ENCODE measurements at regions not wholly inside any gene's neighbourhood (a gene's known extent, or its start where the extent isn't known, plus 50 kb on each side); places are given as distances from the start of the nearest gene placed in this dataset.
A peak's percentile ranks its signal among the peaks of the same experiment; 100 is the strongest.
"Not testable (repeated sequence)": the region's sequence is repeated elsewhere in the genome, so short reads cannot be mapped to it uniquely, and the experiment has no call there.

DNA sequence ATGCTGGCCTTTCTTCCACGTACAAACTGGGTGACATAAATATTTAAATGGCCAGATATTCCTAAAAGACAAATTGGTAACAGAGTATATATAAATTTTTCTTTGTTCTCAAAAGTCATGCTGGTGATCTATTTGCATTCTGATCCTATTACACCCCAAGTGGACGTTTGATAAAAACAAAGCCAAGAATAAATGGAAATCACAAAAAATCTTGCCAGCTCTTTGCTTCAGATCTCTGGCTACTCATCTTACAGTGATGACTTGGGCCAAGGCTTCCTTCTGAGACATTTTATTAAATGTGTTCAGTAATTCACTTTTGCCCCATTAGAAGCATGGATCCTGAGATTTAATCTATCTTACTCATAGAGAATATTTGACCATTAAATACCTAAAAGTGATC is 444.3 kb upstream of the PIK3R1 start:
- no peak for DNase-seq (ENCODE audit: low spot score)

DNA sequence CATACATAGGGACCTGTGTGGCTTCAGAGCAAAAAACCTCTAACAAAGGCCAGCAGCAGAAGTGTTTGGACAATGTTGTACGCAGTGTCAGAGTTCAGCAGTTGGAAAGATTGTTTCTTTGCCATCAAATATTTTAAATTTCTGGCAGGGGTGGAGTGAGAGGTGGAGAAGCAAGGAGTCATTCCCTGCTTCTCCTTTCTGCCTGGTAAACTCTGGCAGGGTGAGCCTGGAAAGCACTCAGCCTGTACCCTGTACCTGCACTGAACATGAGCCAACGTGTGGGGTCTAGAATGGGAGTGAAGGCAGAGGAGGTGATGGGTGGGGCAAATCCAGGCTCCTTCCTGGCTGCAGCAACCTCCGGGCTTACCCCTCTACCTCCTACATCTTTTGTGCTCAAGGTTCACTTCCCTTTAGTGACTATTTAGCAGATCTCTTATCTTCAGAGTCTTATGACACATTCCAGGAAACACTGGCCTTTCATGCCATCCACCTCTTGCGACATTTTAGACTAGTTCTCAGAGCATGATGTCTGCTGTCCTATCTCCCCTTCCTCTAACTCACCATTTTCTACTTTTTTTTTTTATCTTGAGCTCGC is 445.0 kb upstream of the PIK3R1 start:
- DNase-seq (ENCODE audit: low spot score) = peak; percentile 32

DNA sequence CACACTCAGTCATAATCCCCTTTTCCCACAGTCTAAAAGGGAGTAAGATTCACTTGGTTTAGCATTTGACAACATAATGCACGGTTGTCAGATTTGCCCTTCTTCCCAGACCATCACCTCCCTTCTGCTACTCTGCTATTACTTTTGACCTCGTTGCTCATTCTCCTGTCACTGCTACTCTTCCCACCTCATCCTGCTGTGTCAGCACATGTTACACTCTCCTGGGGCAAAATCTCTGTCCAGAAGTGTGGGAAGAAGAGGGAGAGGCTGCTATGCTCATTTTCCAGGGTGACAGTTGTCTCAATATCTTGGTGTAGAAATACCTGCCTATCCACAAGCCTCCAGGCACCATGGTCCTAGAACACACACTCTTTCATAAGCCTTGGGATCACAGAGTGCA is 449.9 kb upstream of the PIK3R1 start:
- no peak for DNase-seq (ENCODE audit: low spot score)

DNA sequence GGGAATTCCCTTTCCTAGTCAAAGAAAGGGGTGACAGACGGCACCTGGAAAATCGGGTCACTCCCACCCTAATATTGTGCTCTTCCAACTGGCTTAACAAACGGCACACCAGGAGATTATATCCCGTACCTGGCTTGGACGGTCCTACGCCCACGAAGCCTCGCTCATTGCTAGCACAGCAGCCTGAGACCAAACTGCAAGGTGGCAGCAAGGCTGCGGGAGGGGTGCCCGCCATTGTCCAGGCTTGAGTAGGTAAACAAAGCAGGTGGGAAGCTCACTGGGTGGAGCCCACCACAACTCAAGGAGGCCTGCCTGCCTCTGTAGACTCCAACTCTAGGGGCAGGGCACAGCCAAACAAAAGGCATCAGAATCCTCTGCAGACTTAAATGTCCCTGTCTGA is 457.8 kb upstream of the PIK3R1 start:
- not testable (repeated sequence) for DNase-seq (ENCODE audit: low spot score)

DNA sequence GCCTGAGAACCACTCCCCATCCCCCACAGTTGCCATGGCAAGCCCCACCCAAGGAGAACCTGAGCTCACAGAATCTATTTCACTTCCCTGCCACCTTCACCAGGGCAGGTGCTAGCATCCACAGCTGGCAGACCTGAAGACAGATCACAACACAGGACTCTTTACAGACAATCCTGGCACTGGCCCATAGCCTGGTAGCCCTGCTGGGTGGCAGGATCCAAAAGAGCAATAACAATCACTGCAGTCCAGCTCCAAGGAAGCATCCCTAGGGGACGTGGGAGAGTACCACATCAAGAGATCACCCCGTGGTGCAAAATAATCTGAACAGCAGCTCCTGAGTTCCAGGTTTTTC is 463.2 kb upstream of the PIK3R1 start:
- DNase-seq (ENCODE audit: low spot score) = no peak

DNA sequence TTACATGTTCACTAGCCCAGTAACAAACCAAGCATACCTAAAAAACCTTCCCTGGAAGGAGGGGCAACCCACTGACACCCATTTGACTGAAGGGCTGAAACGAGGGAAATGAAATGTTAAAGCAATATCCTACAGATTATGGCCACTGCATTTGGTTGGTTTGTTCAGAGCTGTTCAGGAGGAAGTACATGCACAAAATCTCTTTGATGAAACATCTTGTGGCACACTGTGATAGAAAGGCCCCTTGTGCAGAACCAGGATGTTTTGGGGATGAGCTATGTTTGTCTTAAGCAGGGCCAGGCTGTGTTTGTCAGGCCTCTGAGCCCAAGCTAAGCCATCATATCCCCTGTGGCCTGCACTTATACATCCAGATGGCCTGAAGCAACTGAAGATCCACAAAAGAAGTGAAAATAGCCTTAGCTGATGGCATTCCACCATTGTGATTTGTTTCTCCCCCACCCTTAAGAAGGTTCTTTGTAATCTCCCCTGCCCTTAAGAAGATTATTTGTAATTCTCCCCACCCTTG is 467.3 kb upstream of the PIK3R1 start:
- no peak for DNase-seq (ENCODE audit: low spot score)

DNA sequence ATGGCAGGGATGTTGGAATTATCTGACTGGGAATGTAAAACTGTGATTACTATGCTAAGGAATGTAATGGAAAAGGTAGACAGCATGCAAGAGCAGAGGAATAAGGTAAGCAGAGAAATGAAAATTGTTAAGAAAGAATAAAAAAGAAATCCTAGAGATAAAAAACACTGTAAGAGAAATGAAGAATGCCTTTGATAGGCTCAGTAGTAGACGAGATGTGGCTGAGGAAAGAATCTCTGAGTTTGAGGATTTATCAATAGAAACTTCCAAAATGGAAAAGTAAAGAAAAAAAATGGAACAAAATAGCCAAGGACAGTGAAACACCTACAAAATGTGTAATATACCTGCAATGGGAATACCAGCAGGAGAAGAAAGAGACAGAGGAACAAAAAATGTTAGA is 468.5 kb upstream of the PIK3R1 start:
- DNase-seq (ENCODE audit: low spot score) = no peak

DNA sequence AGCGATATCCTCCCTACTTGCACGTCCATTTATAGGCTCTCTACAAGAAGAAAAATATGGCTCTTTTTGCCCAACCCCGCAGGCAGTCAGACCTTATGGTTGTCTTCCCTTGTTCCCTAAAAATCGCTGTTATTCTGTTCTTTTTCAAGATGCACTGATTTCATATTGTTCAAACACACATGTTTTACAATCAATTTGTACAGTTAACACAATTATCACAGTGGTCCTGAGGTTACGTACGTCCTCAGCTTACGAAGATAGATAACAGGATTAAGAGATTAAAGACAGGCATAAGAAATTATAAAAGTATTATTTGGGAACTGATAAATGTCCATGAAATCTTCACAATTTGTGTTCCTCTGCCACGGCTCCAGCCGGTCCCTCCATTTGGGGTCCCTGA is 468.9 kb upstream of the PIK3R1 start:
- not testable (repeated sequence) for DNase-seq (ENCODE audit: low spot score)

DNA sequence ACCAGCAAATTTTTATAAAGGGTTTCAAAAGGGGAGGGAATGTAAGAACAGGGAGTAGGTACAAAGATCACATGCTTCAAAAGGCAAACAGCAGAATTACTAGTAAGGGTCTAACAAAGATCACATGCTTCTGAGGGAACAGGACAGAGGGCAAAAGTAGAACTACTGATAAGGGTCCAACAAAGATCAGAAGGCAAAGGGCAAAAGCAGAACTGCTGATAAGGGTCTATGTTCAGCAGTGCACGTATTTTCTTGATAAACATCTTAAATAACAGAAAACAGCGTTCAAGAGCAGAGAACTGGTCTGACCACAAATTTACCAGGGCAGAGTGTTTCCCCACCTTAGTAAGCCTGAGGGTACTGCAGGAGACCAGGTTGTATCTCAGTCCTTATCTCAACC is 469.5 kb upstream of the PIK3R1 start:
- DNase-seq (ENCODE audit: low spot score) = no peak

DNA sequence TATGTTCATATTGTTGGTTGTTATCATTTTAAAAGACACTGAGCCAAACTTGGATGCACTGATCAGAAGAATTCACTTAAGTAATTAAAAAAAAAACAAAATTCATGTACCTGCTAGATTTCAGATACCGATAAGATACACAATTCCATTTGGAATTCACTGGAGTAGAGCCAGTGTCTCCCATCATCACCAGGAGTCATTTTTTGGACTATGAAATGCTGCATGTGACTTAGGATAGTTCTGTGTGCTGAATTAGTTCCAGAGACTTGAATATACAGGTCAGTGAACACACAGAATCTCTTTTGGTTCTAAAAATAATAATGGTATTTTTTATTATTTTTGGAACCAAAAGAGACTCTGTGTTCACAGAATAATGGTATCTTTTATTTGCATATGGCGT is 482.6 kb upstream of the PIK3R1 start:
- no peak for DNase-seq (ENCODE audit: low spot score)

DNA sequence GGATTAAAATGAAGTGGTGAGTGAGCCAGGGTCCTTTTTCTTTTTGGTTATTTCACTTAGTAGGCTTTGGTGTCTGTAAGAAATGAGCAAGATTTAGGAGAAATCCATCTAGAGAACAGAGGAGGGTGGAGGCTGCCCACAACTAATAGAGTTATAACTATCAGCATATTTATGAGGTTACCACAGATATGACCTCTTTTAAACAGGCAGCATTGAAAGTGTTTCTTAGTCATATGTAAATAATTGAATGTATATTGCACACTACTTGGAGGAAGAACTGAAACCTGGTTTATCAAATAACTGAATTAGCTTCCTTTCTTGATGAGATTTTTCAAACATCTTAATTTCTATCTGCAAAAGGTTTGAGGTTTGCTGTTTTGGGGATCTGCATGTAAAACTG is 483.1 kb upstream of the PIK3R1 start:
- no peak for DNase-seq (ENCODE audit: low spot score)

DNA sequence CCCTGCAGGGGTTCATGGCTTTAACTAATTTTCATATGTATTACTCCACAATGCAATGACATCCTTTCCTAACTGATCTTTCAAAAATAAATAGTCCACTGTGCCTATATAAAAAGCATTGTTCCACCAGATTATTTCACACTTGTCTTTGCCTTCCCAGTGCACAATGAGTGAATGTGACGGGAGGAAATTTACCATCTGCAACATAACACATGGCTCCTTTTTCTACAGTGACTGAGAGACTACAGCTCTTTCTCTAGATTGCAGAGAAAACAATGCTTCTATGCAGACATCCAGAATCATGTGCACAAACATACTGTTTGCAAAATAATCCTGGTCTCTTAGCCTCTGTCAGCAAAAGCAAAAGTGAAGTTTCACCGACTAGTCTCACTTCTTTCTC is 483.7 kb upstream of the PIK3R1 start:
- DNase-seq (ENCODE audit: low spot score) = no peak

DNA sequence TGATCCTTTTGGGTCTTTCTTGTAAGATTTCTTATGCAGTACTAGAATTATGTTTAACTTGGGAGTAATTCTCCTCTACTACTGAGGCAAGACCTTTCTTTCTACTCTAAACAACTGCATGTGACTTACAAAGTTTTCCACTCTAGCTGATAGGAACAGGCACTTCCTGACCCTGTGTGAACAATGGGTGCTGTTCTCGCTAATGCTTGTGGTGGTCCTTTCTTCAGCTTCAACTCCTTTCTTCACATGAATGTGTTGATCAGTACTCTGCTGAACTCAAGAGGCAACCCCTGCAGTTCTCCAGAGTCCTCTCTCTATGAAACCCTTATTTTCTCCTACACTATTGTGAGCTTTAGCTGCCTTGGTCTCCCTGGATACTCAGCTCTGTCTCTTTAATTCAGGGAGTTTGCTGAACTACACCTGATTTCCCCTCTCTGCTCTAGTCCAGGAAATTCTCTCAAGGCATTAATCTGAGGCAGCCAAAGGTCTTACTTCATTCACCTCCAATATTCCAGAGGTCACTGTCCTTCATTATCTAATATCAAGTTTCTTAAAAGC is 484.6 kb upstream of the PIK3R1 start:
- no peak for DNase-seq (ENCODE audit: low spot score)

DNA sequence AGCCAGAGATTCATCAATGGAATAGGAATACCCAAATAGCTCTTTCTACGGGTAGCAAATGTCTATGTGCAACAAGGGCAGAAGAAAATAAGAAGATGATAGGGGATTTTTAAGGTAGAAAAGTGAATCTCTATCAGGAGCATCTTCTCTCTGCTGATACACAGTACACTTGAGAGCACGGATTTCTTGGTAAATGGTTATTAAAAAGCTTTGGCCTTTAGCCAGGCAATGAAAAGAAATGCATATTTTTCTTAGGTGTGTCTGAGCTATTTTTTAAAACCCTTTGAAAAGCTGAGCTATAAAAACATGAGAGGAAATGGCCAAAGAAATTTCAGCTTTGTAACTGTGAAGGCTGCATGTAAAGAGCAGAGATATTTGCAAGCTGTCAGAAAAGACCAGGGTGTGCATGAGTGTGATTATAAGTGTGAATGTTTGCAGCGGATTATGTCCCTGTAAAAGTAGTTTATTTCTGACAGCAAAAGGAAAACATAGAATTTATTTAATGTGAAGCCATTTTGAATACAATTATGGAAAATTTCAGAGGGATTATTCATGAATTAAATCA is 487.1 kb upstream of the PIK3R1 start:
- no peak for DNase-seq (ENCODE audit: low spot score)

DNA sequence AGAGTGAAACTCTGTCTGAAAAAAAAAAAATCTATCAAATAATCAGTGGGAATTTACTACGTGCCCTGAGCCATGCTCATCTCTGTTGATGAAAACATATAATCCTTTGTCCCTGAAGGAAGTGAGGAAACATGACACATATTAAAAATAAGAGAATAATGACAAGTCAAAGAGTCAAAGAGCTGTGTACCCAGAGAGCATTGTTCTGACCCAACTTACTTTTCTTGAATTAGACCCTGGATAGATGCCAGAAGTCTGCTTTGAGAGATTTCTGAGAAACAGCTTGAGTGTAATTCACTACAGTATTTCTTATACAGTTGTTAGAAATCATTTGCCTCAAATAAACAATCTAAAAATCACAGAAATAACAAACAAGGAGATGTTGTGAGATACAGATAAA is 490.0 kb upstream of the PIK3R1 start:
- no peak for DNase-seq (ENCODE audit: low spot score)

DNA sequence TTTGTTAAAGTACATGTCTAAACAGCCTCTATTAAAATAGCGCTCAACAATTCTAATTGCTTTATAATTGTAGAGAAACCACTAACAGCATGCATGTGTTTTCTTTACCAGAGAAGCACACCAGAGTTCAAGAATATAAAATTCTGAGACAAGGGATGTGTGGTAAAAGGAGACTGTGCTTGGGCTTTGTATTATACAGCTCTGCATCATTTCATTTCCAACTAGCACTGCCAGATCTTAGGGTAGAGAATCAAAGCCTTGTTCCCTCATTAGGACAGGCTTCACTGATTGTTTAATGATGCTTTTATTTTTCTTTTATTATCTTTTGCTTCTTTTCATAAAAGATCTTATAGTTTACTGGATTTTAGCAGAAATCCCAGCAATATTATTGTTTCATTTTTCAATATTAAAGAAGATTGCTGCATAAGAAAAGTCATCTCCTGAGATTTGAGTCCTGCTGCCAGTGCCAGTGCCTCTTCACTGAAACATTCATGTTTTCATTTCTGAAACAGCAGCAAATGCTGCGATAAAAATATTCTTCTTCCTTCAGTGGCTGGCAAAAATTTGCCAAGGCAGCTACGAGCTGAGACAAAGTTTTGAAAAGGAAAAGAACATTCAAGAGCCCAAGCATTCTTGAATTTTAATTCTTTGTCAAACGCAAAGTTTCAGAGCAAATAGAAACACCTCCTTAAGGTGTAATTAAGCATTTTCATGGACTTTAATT is 491.0 kb upstream of the PIK3R1 start:
- DNase-seq (ENCODE audit: low spot score) = no peak

DNA sequence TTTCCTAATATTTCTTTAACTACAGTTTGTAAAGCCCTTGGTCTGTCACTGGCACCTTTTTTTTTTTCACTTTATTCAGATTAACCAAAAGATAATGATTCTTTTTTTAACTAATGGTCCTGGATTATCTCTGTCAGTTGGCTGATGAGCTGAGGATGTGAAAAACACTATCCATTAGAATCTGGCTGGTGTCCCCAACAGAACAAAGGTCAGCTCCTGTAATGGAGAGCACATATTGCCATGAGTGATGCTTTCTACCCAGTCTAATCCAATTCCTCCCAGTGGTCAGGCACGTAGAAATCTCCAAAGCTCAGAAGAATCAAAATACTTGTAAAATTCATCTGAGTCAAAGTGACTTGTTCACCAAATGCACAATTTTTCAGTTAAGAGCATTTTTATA is 491.7 kb upstream of the PIK3R1 start:
- no peak for DNase-seq (ENCODE audit: low spot score)

DNA sequence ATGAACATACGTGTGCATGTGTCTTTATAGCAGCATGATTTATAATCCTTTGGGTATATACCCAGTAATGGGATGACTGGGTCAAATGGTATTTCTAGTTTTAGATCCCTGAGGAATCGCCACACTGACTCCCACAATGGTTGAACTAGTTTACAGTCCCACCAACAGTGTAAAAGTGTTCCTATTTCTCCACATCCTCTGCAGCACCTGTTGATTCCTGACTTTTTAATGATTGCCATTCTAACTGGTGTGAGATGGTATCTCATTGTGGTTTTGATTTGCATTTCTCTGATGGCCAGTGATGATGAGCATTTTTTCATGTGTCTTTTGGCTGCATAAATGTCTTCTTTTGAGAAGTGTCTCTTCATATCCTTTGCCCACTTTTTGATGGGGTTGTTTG is 493.0 kb upstream of the PIK3R1 start:
- not testable (repeated sequence) for DNase-seq (ENCODE audit: low spot score)

DNA sequence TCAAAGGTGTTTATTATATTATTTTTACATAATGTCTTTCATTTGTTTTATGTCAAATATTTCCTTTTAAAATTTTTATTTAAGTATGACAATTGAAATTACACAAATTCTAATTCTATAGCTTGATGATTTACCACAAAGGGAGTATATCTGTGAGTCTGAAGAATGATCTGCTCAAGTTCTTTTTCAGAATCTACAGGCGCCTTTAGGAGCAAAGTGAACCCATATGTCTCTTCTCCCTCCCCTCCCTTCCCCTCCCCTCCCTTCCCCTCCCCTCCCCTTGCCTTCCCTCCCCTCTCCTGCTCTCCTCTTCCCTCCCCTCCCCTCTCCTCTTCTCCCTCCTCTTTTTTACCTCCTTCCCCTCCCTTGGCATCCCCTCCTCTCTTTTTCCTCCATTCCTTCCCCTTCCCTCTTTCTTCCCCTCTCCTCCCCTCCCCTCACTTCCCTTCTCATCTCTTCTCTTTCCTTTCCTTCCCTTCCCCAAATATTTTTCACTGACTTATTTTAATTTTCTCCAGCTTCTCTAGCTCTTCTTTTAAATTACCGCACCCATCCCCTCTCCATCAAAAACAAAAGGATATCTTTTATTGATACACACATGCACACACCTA is 495.3 kb upstream of the PIK3R1 start:
- DNase-seq (ENCODE audit: low spot score) = no peak

DNA sequence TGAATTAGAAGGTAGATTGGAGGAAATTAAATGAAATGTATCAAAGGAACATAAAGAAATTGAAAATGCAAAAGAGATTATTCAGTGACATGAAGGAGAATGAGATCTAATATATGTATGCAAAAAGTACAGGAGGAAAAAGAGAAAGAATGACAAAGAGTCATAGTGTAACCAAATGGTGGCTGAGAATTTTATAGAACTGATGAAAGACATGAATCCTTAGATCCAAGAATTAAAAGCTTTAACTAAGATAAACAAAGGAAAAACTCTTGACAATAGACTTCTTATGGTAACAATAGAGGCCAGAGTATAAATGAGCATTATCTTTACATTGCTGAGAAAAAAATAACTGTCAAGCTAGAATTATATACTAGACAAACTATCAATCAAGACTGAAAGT is 505.4 kb upstream of the CD180 start:
- DNase-seq (ENCODE audit: low spot score) = no peak

DNA sequence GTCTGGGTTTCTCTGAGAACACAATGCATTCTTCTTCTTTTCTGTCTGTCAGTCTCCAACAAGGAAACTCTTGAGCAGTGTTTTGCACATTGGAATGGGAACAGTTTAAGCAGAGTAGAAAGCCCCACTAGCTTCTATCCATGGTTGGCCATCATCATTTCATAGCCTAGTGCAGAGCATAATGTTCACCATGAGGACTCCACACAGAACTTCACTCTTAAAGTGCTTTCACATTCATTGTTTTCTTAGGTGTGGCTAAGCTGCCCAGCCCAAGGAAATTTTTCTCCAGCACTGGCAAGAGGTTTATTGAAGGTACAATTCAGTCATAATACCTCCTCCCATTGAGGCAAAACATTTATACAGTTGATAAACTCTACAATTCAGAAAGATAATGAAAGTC is 503.0 kb upstream of the CD180 start:
- DNase-seq (ENCODE audit: low spot score) = no peak

DNA sequence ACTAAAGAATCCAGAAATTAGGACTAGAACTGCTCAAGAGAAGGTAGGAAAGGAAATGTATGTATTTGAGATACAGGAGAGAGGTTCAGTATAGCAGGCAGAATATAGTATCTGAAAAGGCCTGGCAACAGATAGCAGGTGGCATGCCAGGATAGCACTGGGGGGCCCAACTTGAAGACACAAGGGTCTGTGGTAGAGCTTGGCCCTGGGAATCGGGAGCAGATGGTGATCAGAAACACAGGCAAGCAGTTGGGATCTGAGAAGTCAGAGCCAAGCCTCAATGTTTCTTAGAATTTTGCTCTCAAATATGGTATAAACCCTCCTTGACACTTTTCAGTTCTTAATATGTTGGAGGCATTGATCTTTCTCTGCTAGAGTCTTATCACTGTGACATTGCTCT is 499.8 kb upstream of the CD180 start:
- DNase-seq (ENCODE audit: low spot score) = no peak

DNA sequence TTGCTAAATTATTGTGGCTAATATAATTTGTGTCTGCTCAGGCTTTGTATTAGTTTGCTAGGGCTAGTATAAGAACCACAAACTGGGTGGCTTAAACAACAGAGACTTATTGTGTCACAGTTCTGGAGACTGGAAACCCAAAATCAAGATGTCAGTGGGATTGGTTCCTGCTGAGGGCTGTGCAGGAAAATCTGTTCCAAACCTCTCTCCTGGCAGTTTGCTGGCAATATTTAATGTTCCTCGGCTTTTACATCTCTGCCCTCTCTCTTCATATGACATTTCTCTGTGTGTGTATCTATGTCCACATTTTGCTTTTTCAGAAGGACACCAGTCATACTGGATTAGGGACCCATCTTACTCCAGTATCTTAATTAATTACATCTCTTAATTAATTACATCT is 498.8 kb upstream of the CD180 start:
- no peak for DNase-seq (ENCODE audit: low spot score)

Measured in kidney tubule cell (primary cell).